Right lung (tissue), 2 donors: ENCODE measurements at regions not wholly inside any gene's neighbourhood (a gene's known extent, or its start where the extent isn't known, plus 50 kb on each side); places are given as distances from the start of the nearest gene placed in this dataset.

Experiments
- DNase-seq, 2 donors: peaks; one replicate each; pipeline ENCODE4 v3.0.0-alpha.2; 2013

GRCh38 chr7:32143301-32143700, 73.1 kb upstream of the PDE1C start:
- DNase-seq = no peak

DNA sequence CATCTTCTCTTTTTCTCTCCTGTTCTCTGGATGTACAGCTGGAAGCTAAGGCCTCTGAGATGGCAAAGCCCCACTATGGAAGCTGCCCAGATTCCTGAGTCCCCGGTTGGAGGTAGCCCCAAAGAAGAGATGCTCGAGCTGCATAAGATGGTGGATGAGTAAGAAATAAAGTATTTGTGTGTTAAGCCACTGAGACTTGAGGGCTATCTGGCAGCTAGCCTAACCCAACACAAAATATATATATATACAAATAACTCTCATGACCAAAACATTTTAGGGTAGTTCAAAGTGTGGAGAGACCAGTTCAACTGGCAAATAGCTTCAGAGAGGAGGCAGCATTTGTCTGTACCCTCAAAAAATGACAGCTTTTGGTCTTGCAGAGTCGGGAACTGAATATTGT, 72.4 kb upstream of the PDE1C start:
- DNase-seq = no peak

- DNase-seq = no peak
Observed at GRCh38 chr7:32140210-32140939, 70.2 kb upstream of the PDE1C start.

GRCh38 chr7:32137059-32137458, 66.9 kb upstream of the PDE1C start:
- no peak for DNase-seq

GRCh38 chr7:32131091-32131490, 60.9 kb upstream of the PDE1C start:
- no peak for DNase-seq

DNA sequence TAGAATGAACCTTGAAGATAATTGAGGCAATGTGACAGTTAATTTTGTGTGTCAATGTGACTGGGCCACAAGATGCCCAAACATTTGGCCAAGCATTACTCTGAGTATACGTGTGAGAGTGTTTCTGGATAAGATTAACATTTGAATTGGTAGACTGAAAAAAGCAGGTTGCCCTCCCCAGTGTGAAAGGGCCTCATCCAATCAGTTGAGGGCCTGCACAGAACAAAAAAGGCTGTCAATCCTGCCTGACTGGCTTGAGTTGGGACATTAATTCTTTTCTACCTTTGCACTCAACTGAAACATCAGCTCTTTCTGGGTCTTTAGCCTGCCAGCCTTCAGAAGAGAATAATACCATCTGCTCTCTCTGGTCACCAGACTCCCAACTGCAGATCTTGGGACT, 56.6 kb upstream of the PDE1C start:
- no peak for DNase-seq
